Esophagus squamous epithelium (tissue), 4 donors: ENCODE measurements at regions not wholly inside any gene's neighbourhood (a gene's known extent, or its start where the extent isn't known, plus 50 kb on each side); places are given as distances from the start of the nearest gene placed in this dataset.

Source experiments
- CTCF ChIP-seq, 6 experiments: fragments of 450-650 bp in 4 of 6; fragments of 200-600 bp in 2 of 6; sonication (generic) in 2 of 6; IDR thresholded peaks; one replicate each; pipeline ENCODE4 v1.5.1; 2016 to 2019; ENCODE audit warnings: antibody characterized with exemption in 6 of 6, mild to moderate bottlenecking in 4 of 6, moderate library complexity in 4 of 6
- POLR2A ChIP-seq, 4 donors: fragments of 450-650 bp; IDR thresholded peaks; one replicate each; pipeline ENCODE4 v1.6.1; 2017; ENCODE audit warnings: antibody characterized with exemption in 4 of 4, mild to moderate bottlenecking in 4 of 4, moderate library complexity in 3 of 4

- TF ChIP-seq CTCF (IDR thresholded peaks at IDR 0.05), result no peak
- no peak for TF ChIP-seq POLR2A (IDR thresholded peaks at IDR 0.05)
Observed at GRCh38 chr2:133854603-133855200, 286.4 kb upstream of the NCKAP5 start.
